HG03354 (cell line): ENCODE measurements at regions not wholly inside any gene's neighbourhood (a gene's known extent, or its start where the extent isn't known, plus 50 kb on each side); places are given as distances from the start of the nearest gene placed in this dataset.
"Not testable (repeated sequence)": the region's sequence is repeated elsewhere in the genome, so short reads cannot be mapped to it uniquely, and the experiment has no call there.

Experiments
- ATAC-seq: cut with Tn5 transposase; IDR thresholded peaks from one replicate; pipeline ENCODE4 v1.9.1; 2021; ENCODE audit warnings: mild to moderate bottlenecking; ENCODE audit not compliant: unreplicated experiment, poor library complexity, severe bottlenecking

DNA sequence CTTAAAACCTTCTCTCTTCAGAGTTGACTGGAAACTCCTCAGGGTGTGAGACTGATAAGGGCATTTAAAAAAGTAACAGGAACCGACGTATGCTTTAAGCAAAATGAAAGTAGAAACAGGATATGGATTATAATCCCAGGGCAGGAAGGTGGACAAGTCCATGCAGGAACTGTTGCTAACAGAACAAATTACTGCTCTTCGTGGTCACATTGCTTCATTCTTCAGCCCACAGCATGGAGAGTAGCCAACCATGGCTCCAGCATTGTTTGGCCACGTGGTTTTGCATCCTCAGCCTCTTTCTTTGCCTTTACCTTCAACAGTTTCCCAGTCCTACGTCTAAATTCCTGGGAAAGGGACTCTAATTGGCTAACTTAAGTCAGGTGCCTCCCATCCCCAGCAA is 563.1 kb upstream of the ISX start:
- no peak for ATAC-seq

DNA sequence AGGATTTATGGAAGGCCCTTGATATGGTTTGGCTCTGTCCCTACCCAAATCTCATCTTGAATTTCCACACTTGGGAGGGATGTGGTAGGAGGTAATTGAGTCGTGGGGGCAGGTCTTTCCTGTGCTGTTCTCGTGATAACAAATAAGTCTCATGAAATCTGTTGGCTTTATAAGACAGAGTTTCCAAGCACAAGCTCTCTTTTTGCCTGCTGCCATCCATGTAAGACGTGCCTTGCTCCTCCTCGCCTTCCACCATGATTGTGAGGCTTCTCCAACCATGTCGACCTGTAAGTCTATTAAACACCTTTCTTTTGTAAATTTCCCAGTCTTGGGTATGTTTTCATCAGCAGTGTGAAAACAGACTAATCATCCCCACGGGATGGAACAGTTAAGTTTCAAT is 557.2 kb upstream of the ISX start:
- no peak for ATAC-seq

GRCh38 chr22:34526681-34527080 is 539.3 kb upstream of the ISX start:
- ATAC-seq, result no peak

GRCh38 chr22:34534101-34534500 is 531.9 kb upstream of the ISX start:
- no peak for ATAC-seq

GRCh38 chr22:34567367-34567766 is 498.6 kb upstream of the ISX start:
- ATAC-seq, result no peak

DNA sequence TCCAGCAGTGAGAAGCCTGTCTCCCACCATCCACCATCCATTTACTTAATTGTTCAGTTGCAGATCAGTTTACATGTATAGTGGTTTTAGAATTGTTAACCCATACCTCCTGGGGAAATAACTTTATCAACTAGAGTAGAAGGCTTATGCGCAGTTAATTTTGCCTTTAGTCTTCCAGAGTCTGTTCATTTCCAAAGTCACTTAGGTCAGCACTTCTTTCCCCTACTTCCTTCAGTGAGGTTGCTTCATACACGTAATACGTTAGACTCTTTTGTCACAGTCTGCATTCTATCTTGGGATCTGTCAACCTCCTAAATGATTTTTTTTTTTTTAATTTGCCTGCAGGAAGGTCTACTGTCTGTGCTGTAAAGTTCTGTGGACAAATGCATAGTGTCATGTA is 495.6 kb upstream of the ISX start:
- no peak for ATAC-seq

- ATAC-seq, result no peak
Observed at GRCh38 chr22:34579519-34579918, 486.4 kb upstream of the ISX start.

DNA sequence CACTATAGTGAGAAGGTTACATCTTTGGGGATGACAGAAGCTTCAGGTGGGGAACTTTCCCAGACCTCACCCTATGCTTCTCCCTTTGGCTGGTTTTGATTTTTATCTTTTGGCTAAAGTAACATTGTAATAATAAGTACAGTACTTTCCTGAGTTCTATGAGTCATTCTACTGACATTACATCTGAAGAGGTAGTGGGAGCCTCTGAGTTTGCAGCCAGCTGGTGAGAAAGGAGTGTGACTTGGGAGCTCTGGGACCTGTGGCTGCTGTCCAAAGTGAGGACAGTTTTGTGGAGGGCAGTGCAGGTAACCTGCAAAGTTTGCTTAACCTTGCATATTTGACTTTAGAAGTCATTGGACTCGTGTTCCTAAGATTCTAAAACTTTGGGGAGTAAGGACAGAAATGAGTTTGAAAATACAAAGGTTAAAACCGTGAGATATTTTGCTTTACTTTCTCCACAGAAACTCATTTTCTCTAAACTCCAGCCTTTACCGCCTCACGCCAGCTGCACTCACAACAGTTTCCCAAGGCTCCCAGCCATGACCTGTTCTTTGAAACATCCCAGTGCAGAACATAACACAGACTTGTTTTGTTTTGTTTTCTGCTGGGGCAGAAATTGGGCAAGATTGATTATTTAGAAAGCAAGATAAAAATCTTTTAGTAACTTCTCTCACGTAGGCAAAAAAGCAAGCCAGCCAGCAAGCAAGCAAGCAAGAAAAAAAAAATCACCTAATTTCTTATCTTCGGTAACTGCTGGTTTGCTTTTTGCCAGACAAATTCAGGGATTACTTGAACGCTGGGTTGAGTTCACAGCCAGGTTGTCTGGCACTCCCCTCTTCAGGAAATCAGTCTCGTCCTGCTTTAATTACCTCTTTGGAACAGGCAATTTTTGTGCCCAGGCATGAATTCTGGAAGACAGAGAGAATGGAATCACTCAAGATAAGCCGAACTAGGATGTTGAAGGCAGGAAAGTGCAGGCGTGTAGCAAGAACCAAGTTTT is 478.3 kb upstream of the ISX start:
- no peak for ATAC-seq

- no peak for ATAC-seq
Observed at GRCh38 chr22:34588871-34589545, 476.9 kb upstream of the ISX start.

DNA sequence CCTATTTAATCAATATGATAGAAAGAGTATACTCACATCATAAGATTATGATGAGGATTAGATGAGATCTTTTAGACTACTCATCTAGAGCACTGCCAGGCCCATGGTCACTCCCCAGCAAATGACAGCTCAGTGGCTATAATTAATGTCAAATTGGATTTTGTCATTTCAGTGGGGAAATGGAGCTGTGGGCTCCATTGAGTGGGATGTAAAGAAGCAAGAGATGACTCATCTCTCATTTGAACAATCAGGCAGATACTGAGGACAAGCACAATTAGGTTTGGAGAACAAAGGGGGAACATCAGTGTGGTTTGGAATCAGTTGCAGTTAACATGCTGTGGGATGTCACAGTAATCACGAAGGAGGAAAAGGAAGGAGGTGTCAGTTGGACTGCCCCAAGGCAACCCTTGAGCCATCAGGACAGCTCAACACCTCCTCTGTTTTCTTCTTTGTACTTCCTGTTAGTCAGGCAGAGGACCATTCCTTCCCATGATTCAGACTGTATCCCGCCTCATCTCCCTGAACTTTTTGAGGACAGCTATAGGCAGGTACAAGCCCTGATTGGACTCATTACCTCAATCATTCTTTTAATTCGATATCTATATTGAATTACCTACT is 473.7 kb upstream of the ISX start:
- ATAC-seq, result no peak

GRCh38 chr22:34599567-34599966 is 466.4 kb upstream of the ISX start:
- no peak for ATAC-seq

GRCh38 chr22:34604312-34604711 is 461.6 kb upstream of the ISX start:
- ATAC-seq, result no peak

DNA sequence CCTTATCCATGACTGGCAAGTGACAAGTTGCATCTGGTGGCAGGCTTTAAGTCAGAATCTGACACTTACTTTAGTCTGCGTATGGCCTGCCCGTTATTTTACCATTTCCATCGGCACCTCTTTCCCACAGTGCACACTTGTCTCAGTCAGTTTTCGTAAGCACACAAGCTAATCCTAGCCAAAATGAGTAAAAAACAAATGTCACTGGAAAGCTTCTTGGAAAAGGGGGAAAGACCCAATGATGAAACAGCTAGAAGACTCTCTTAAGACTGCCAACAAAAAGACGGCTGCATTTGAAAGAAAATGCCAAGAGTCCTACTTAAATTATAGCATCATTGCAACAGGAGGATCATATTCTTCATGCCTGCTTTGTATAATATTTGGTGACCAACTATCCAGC is 457.9 kb upstream of the ISX start:
- no peak for ATAC-seq

DNA sequence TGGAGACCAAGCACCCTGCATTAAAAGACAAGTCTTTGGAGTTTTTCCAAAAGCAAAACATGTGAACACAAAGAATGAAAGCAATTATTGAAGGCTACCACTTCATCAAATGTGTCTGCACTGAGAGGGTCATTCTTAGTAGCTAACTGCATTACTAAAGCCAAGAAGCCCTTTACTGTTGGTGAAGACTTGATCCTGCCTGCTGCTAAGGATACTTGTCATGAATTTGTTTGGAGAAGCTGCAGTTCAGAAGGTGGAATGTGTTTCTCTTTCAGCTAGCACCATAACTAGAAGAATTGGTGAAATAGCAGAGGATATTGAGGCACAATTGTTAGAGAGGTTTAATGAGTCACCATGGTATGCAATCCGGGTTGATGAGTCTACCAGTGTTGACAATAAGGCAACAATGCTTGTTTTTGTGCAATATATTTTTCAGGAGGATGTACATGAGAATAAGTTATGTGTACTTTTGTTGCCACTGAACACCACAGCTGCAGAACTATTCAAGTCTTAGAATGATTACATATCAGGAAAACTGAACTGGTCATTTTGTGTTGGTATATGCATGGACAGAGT is 457.3 kb upstream of the ISX start:
- no peak for ATAC-seq

DNA sequence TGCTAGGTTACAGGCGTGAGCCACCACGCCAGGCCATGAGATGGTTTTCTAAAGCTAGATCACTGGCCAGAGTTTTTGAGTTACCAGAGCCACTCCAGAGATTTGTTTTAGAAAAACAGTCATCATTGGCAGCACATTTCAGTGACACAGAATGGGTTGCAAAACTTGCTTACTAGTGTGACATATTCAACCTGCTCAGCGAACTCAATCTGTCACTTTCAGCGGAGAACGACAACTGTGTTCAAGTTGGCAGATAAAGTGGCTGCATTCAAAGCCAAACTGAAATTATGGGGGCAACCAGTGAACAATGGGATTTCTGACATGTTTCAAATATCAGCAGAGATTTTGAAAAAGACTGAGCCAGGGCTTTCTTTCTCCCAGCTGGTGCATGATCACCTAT is 456.3 kb upstream of the ISX start:
- no peak for ATAC-seq

DNA sequence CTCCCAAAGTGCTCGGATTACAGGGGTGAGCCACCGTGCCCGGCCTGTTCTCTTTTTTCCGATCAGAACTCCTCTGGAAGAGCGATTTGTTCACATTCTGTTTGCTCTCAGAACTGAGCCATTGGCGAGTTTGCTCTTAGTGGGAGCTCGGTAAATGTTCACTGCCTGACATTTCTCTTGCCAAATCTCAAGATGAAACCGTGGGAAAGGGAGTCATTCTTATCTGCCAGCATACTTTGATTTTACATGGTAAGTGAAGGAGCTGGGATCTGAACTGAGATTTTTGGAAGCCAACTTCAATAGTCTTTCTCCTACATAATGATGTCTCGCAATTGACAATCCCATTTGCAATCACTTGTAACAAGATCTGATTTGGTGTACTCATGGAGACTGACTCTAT is 445.8 kb upstream of the ISX start:
- no peak for ATAC-seq

- no peak for ATAC-seq
Observed at GRCh38 chr22:34620832-34621231, 445.1 kb upstream of the ISX start.

- no peak for ATAC-seq
Observed at GRCh38 chr22:34622602-34623001, 443.4 kb upstream of the ISX start.

GRCh38 chr22:34623580-34623979 is 442.4 kb upstream of the ISX start:
- ATAC-seq, result no peak

GRCh38 chr22:34625892-34626291 is 440.1 kb upstream of the ISX start:
- not testable (repeated sequence) for ATAC-seq
